AG08396 (cell line): ENCODE measurements at regions not wholly inside any gene's neighbourhood (a gene's known extent, or its start where the extent isn't known, plus 50 kb on each side); places are given as distances from the start of the nearest gene placed in this dataset.

Source experiments
- DNase-seq: peaks from one replicate; pipeline ENCODE4 v3.0.0; 2012; ENCODE audit warnings: low spot score, mixed read lengths

- DNase-seq = no peak
These were observed 259.7 kb downstream of the MN1 start for GRCh38 chr22:27541836-27542235.

- DNase-seq = no peak
These were observed 259.0 kb downstream of the MN1 start for GRCh38 chr22:27542602-27543001.

GRCh38 chr22:27543460-27543859, 258.1 kb downstream of the MN1 start:
- DNase-seq = no peak

GRCh38 chr22:27545085-27545484, 256.5 kb downstream of the MN1 start:
- DNase-seq = no peak

GRCh38 chr22:27546157-27546935, 255.2 kb downstream of the MN1 start:
- DNase-seq = no peak

- no peak for DNase-seq
These were observed 250.2 kb downstream of the MN1 start for GRCh38 chr22:27551402-27551801.

- no peak for DNase-seq
These were observed 249.4 kb downstream of the MN1 start for GRCh38 chr22:27552176-27552575.

- no peak for DNase-seq
These were observed 248.7 kb downstream of the MN1 start for GRCh38 chr22:27552863-27553262.

- DNase-seq = peak; percentile 56
These were observed 247.3 kb downstream of the MN1 start for GRCh38 chr22:27554106-27554811.

- no peak for DNase-seq
These were observed 246.6 kb downstream of the MN1 start for GRCh38 chr22:27554841-27555456.

GRCh38 chr22:27556371-27556770, 245.2 kb downstream of the MN1 start:
- DNase-seq = no peak

GRCh38 chr22:27557286-27558008, 244.1 kb downstream of the MN1 start:
- DNase-seq = no peak

- no peak for DNase-seq
These were observed 242.7 kb downstream of the MN1 start for GRCh38 chr22:27558658-27559371.

- DNase-seq = no peak
These were observed 240.8 kb downstream of the MN1 start for GRCh38 chr22:27560781-27561180.

GRCh38 chr22:27561286-27561904, 240.2 kb downstream of the MN1 start:
- no peak for DNase-seq

- DNase-seq = no peak
These were observed 236.8 kb downstream of the MN1 start for GRCh38 chr22:27564806-27565205.

- DNase-seq = no peak
These were observed 235.0 kb downstream of the MN1 start for GRCh38 chr22:27566602-27567001.

- DNase-seq = no peak
These were observed 233.3 kb downstream of the MN1 start for GRCh38 chr22:27568265-27568664.

GRCh38 chr22:27571463-27572277, 229.9 kb downstream of the MN1 start:
- no peak for DNase-seq

GRCh38 chr22:27572278-27572666, 229.3 kb downstream of the MN1 start:
- DNase-seq = no peak
